Heart left ventricle (tissue), 13 donors: ENCODE measurements at regions not wholly inside any gene's neighbourhood (a gene's known extent, or its start where the extent isn't known, plus 50 kb on each side); places are given as distances from the start of the nearest gene placed in this dataset.

Source experiments
- CTCF ChIP-seq, 12 donors: fragments of 200-600 bp; sonication (generic) in 4 of 12; IDR thresholded peaks; one replicate each; pipeline versions ENCODE4 v1.5.0 to v1.8.0; 2018 to 2022; ENCODE audit warnings: antibody characterized with exemption in 12 of 12, mild to moderate bottlenecking in 5 of 12
- POLR2A ChIP-seq, 2 donors: fragments of 450-650 bp; IDR thresholded peaks; one replicate each; pipeline ENCODE4 v1.6.1; 2017; ENCODE audit warnings: antibody characterized with exemption in 2 of 2, mild to moderate bottlenecking in 2 of 2, moderate library complexity in 2 of 2
- donor health status: ischemic (EF 13 %, LVEDD 7.1; RV severe dilation, severe dysfunction).
- donor health status: DM: no; HTN: yes; CAD: no.
- donor health status: DM: no; HTN: no; CAD: no.
- donor health status: ischemic (EF 25% LVEDD 6.9; RV normal size, moderate dysfunction).
- donor health status: ischemic (EF 25% LVEDD 5.7; RV mildly dilated, moderate dysfunction).
- donor health status: ischemic (EF 35%, LVEDD 5.7; RV mildly dilated, moderate dysfunction).
- donor health status: nonischemic (EF 11% LVEDD 7.7; RV severe dilation, severe dysfunction).
- donor health status: DM: yes; HTN: yes; CAD: no.
- donor health status: PGD.
- donor health status: ischemic (EF 29% LVEDD 5.4; RV normal size, mild dysfunction).
- donor health status: nonischemic (EF 23%, LVEDD 6.1; RV moderate dilation, normal function).

GRCh38 chr1:96968983-96969382 is 247.4 kb downstream of the PTBP2 start:
- TF ChIP-seq CTCF (IDR thresholded peaks at IDR 0.05) (no peak), POLR2A (IDR thresholded peaks at IDR 0.05) (no peak)
